ENCODE measurements at regions not wholly inside any gene's neighbourhood (a gene's known extent, or its start where the extent isn't known, plus 50 kb on each side); places are given as distances from the start of the nearest gene placed in this dataset.

DNA sequence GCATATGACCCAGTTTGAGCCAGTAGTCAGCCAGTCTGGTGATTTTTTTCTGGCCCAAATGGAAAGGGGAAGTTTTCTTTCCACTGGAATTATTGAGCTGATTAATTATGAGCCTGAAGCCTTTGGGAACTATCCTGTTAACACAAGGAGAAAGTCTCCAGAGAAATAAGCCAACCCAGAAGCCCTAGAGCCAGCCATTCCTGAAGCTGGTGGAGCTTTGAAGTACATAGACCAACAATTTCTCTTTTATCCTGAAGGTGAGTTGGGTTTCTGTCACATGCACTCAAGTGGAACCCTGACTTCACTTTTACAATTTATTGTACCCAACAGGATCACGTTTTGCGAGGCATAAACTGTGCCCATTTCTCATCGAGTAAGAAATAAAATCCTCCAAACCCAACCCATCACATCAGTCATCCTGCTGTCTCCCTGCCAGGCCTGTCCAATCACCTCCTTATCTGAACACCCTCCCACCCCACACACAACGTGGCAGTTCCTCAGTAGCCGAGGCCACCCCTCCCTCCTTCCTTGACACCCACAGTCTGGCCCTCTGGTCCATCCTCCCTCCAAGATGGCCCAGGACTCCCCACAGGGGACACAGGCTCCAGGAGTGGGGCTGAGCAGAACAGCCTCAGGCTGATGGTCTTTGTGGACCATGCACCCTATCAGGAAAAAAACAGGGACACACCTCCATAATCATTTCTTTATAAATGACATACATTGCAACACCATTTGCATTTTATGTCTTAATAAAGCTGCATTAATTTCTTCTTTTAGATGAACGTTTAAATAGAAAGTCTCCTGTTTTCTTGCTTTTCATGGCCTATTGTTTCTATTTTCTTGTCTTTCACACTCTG, 55.7 kb upstream of the GATA2 start:
- H3K9me3 Mint-ChIP-seq (ENCODE audit: insufficient read depth): no peaks in the 10 kb centered on the region
- H3K27ac Mint-ChIP-seq: no peak overlapping the region
- H3K4me1 ChIP-seq (ENCODE audit: control insufficient read depth in 2 of 2, insufficient read depth in 2 of 2, low read length in 2 of 2): no peaks in the 10 kb centered on the region
- ChIA-PET POLR2A (no interaction called here), CTCF (no interaction called here)
- intact Hi-C loops (cut with micrococcal nuclease): no loop called here
- no peak overlapping the region for H2AFZ ChIP-seq (ENCODE audit: insufficient read depth, low read depth, low read length, poor library complexity, severe bottlenecking)
- DNase-seq (no peak), ATAC-seq (ENCODE audit: low read depth) (no peak)
- H3K27me3 Mint-ChIP-seq: peaks cover 27% of the 10 kb centered on the region
- no peaks in the 10 kb centered on the region for H4K20me1 ChIP-seq (ENCODE audit: control insufficient read depth, insufficient read depth, low read length, poor library complexity, severe bottlenecking)
- TF ChIP-seq, protein P1, sequence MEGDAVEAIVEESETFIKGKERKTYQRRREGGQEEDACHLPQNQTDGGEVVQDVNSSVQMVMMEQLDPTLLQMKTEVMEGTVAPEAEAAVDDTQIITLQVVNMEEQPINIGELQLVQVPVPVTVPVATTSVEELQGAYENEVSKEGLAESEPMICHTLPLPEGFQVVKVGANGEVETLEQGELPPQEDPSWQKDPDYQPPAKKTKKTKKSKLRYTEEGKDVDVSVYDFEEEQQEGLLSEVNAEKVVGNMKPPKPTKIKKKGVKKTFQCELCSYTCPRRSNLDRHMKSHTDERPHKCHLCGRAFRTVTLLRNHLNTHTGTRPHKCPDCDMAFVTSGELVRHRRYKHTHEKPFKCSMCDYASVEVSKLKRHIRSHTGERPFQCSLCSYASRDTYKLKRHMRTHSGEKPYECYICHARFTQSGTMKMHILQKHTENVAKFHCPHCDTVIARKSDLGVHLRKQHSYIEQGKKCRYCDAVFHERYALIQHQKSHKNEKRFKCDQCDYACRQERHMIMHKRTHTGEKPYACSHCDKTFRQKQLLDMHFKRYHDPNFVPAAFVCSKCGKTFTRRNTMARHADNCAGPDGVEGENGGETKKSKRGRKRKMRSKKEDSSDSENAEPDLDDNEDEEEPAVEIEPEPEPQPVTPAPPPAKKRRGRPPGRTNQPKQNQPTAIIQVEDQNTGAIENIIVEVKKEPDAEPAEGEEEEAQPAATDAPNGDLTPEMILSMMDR (IDR thresholded peaks at IDR 0.05): no peak
- TF ChIP-seq EZH2 (IDR thresholded peaks at IDR 0.05; ENCODE audit: borderline replicate concordance, insufficient read depth, low read depth, low read length, poor library complexity, severe bottlenecking): no peak
- peaks cover 0 to 7% (median 0%) of the 10 kb centered on the region in 3 donors for H3K9me3 ChIP-seq (ENCODE audit: control extremely low read depth in 1 of 3, control insufficient read depth in 2 of 3, insufficient read depth in 1 of 3, low read length in 2 of 3)
- no peaks in the 10 kb centered on the region for H3K36me3 ChIP-seq (replicated peaks in 1 of 2; ENCODE audit: control extremely low read depth in 1 of 2, control insufficient read depth in 1 of 2, extremely low read depth in 1 of 2, insufficient read depth in 2 of 2, low read length in 1 of 2)
- no peak overlapping the region for H3K4me3 ChIP-seq (ENCODE audit: control extremely low read depth in 1 of 5, extremely low read depth in 1 of 5, insufficient read depth in 1 of 5, low read depth in 2 of 5, low read length in 4 of 5)
- no peak overlapping the region for H3K27ac ChIP-seq (ENCODE audit: low read length in 2 of 2)
- peaks cover 0 to 11% (median 1%) of the 10 kb centered on the region in 4 experiments for H3K27me3 ChIP-seq (replicated peaks in 1 of 4; ENCODE audit: control extremely low read depth in 1 of 4, control insufficient read depth in 3 of 4, insufficient read depth in 4 of 4, low read length in 3 of 4)
- H3K4me2 ChIP-seq (replicated peaks; ENCODE audit: low read depth, low read length, poor library complexity, severe bottlenecking): no peak overlapping the region
- no peaks in the 10 kb centered on the region for H3K4me1 Mint-ChIP-seq
- no peak overlapping the region for H3K4me3 Mint-ChIP-seq
- H3K79me2 ChIP-seq (ENCODE audit: control insufficient read depth, insufficient read depth, low read length): no peaks in the 10 kb centered on the region
- WGBS (ENCODE audit: insufficient coverage): 80% methylated on average over 5 of the region's 6 CpGs
- no peak overlapping the region for H3K9ac ChIP-seq (ENCODE audit: low read length)

DNA sequence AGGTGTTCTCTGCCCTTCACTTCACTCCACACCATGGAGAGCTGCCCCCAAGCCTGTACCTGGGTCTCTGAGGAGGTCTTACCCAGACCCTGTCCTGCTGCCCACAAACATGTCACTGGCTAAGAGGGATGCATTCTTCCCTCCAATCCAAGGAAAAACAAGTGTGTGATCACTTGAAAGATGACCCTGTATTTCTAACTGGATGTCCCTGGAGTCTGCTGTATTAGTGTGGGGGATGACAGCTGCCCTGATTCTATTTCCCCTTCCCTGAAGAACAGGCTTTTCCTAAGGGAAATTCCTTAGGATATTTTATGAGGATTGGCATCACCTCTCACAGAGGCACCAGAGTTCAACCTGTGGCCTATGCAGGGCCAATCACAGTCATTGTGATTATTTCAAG, 55.0 kb upstream of the GATA2 start:
- H3K4me3 Mint-ChIP-seq: no peak overlapping the region
- TF ChIP-seq, protein P1 (IDR thresholded peaks at IDR 0.05): no peak
- TF ChIP-seq EZH2 (IDR thresholded peaks at IDR 0.05; ENCODE audit: borderline replicate concordance, insufficient read depth, low read depth, low read length, poor library complexity, severe bottlenecking): no peak
- no peak overlapping the region for H3K27ac ChIP-seq (ENCODE audit: low read length in 2 of 2)
- H3K27me3 Mint-ChIP-seq: peaks cover 26% of the 10 kb centered on the region
- no peak overlapping the region for H3K27ac Mint-ChIP-seq
- POLR2A ChIA-PET: no interaction called here
- H3K4me3 ChIP-seq (ENCODE audit: control extremely low read depth in 1 of 5, extremely low read depth in 1 of 5, insufficient read depth in 1 of 5, low read depth in 2 of 5, low read length in 4 of 5): no peak overlapping the region
- H3K4me2 ChIP-seq (replicated peaks; ENCODE audit: low read depth, low read length, poor library complexity, severe bottlenecking): no peak overlapping the region
- no peaks in the 10 kb centered on the region for H3K4me1 Mint-ChIP-seq
- no peaks in the 10 kb centered on the region for H4K20me1 ChIP-seq (ENCODE audit: control insufficient read depth, insufficient read depth, low read length, poor library complexity, severe bottlenecking)
- H3K9ac ChIP-seq (ENCODE audit: low read length): no peak overlapping the region
- H3K4me1 ChIP-seq (ENCODE audit: control insufficient read depth in 2 of 2, insufficient read depth in 2 of 2, low read length in 2 of 2): no peaks in the 10 kb centered on the region
- DNase-seq (no peak), ATAC-seq (ENCODE audit: low read depth) (no peak)
- peaks cover 5% of the 10 kb centered on the region for H3K9me3 Mint-ChIP-seq (ENCODE audit: insufficient read depth)
- H3K79me2 ChIP-seq (ENCODE audit: control insufficient read depth, insufficient read depth, low read length): no peaks in the 10 kb centered on the region
- intact Hi-C loops (cut with micrococcal nuclease): no loop called here
- H3K9me3 ChIP-seq (ENCODE audit: control extremely low read depth in 1 of 3, control insufficient read depth in 2 of 3, insufficient read depth in 1 of 3, low read length in 2 of 3): peaks cover 0 to 8% (median 2%) of the 10 kb centered on the region in 3 donors
- no peak overlapping the region for H2AFZ ChIP-seq (ENCODE audit: insufficient read depth, low read depth, low read length, poor library complexity, severe bottlenecking)
- CTCF ChIA-PET: interaction anchor here (1.3 kb wide), 1 partner anchor 10 kb away, joined by 3 read pairs; no protein-coding TSS in a partner anchor
- no peaks in the 10 kb centered on the region for H3K36me3 ChIP-seq (replicated peaks in 1 of 2; ENCODE audit: control extremely low read depth in 1 of 2, control insufficient read depth in 1 of 2, extremely low read depth in 1 of 2, insufficient read depth in 2 of 2, low read length in 1 of 2)
- H3K27me3 ChIP-seq (replicated peaks in 1 of 4; ENCODE audit: control extremely low read depth in 1 of 4, control insufficient read depth in 3 of 4, insufficient read depth in 4 of 4, low read length in 3 of 4): peaks cover 0 to 8% (median 1%) of the 10 kb centered on the region in 4 experiments
